ENCODE measurements at regions not wholly inside any gene's neighbourhood (a gene's known extent, or its start where the extent isn't known, plus 50 kb on each side); places are given as distances from the start of the nearest gene placed in this dataset.

DNA sequence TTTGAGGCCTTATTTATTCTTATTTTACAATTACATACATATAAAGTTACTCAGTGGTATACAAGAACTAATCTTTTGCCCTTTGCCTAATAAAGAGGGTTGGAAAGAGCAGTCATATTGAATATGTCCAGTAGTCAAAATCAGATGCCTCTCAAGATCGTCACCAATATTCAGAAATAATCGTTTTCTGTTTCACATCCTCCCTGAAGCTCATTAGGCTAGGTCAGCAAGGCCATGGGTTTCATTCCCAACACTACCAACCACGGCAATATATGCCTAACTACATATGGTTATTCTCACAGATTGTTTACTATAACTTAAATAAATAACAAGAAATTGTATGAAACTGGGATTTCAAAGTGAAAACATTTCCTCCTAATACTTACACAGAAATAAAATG, 167.2 kb upstream of the MANEA start:
- TF ChIP-seq, protein P1, sequence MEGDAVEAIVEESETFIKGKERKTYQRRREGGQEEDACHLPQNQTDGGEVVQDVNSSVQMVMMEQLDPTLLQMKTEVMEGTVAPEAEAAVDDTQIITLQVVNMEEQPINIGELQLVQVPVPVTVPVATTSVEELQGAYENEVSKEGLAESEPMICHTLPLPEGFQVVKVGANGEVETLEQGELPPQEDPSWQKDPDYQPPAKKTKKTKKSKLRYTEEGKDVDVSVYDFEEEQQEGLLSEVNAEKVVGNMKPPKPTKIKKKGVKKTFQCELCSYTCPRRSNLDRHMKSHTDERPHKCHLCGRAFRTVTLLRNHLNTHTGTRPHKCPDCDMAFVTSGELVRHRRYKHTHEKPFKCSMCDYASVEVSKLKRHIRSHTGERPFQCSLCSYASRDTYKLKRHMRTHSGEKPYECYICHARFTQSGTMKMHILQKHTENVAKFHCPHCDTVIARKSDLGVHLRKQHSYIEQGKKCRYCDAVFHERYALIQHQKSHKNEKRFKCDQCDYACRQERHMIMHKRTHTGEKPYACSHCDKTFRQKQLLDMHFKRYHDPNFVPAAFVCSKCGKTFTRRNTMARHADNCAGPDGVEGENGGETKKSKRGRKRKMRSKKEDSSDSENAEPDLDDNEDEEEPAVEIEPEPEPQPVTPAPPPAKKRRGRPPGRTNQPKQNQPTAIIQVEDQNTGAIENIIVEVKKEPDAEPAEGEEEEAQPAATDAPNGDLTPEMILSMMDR (IDR thresholded peaks at IDR 0.05): no peak
- no peak for TF ChIP-seq POLR2A (IDR thresholded peaks at IDR 0.05)

All from lower leg skin (tissue), 3 donors.